Stimulated activated naive CD8-positive, alpha-beta T cell treated with anti-CD3 and anti-CD28 coated beads, Interleukin-15, Interleukin-2, amounts not matched to agents 100 ng/mL and 50 ng/mL, for 24 hours (primary cell): ENCODE measurements at regions not wholly inside any gene's neighbourhood (a gene's known extent, or its start where the extent isn't known, plus 50 kb on each side); places are given as distances from the start of the nearest gene placed in this dataset.
"Not testable (repeated sequence)": the region's sequence is repeated elsewhere in the genome, so short reads cannot be mapped to it uniquely, and the experiment has no call there.

Experiments used
- H3K27ac Mint-ChIP-seq: one replicate; pipeline ENCODE4 v1.8.0; 2021; ENCODE audit warnings: mild to moderate bottlenecking, mixed read lengths
- H3K27me3 Mint-ChIP-seq: one replicate; pipeline ENCODE4 v1.8.0; 2021; ENCODE audit warnings: mixed read lengths
- H3K36me3 Mint-ChIP-seq: one replicate; pipeline ENCODE4 v1.8.0; 2021; ENCODE audit warnings: low read depth, mixed read lengths
- H3K4me1 Mint-ChIP-seq: one replicate; pipeline ENCODE4 v1.8.0; 2021; ENCODE audit warnings: low read depth, mixed read lengths
- H3K4me3 Mint-ChIP-seq: one replicate; pipeline ENCODE4 v1.8.0; 2021; ENCODE audit warnings: mild to moderate bottlenecking, mixed read lengths
- H3K9me3 Mint-ChIP-seq: one replicate; pipeline ENCODE4 v1.8.0; 2021; ENCODE audit warnings: mixed read lengths

- H3K9me3 Mint-ChIP-seq, result peaks cover 4% of the 10 kb centered on the region
- H3K36me3 Mint-ChIP-seq, result no peaks in the 10 kb centered on the region
- no peak overlapping the region for H3K27ac Mint-ChIP-seq
- H3K4me3 Mint-ChIP-seq, result no peak overlapping the region
- H3K4me1 Mint-ChIP-seq, result no peaks in the 10 kb centered on the region
- peaks cover 18% of the 10 kb centered on the region for H3K27me3 Mint-ChIP-seq
These were observed 408.8 kb upstream of the ASIC2 start for GRCh38 chr17:33701910-33702309.

- Mint-ChIP-seq H3K4me1 (no peaks in the 10 kb centered on the region), H3K27ac (no peak overlapping the region), H3K4me3 (no peak overlapping the region), H3K36me3 (no peaks in the 10 kb centered on the region), H3K9me3 (peaks cover 11% of the 10 kb centered on the region), H3K27me3 (peaks cover 10% of the 10 kb centered on the region)
These were observed 411.8 kb upstream of the ASIC2 start for GRCh38 chr17:33704856-33705255.

- no peak overlapping the region for H3K4me3 Mint-ChIP-seq
- H3K27ac Mint-ChIP-seq, result no peak overlapping the region
- peaks cover 8% of the 10 kb centered on the region for H3K27me3 Mint-ChIP-seq
- H3K9me3 Mint-ChIP-seq, result peaks cover 11% of the 10 kb centered on the region
- H3K4me1 Mint-ChIP-seq, result no peaks in the 10 kb centered on the region
- H3K36me3 Mint-ChIP-seq, result no peaks in the 10 kb centered on the region
These were observed 416.8 kb upstream of the ASIC2 start for GRCh38 chr17:33709881-33710280.

DNA sequence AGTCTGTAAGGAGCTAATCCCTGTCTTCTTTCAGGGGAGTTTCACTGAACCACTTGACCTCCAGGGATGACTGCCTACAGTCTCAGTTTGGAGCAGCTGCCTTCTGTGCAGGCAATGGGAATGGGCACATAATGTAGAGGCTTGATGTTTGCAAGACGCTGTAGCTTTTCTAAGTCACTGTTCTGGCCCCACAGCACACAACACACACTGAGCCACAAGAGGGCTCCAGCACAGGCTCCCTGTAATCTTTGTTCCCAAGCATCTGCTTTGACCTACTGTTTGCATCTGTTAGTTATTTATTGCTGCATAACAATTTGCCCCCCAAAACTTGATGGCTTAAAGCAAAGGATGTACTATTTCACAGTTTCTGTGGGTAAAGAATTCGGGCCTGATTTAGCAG lies 419.0 kb upstream of the ASIC2 start:
- Mint-ChIP-seq H3K27ac (no peak overlapping the region), H3K36me3 (no peaks in the 10 kb centered on the region), H3K4me3 (no peak overlapping the region), H3K9me3 (peaks cover 6% of the 10 kb centered on the region), H3K4me1 (no peaks in the 10 kb centered on the region), H3K27me3 (peaks cover 22% of the 10 kb centered on the region)

GRCh38 chr17:33716957-33717356 lies 423.9 kb upstream of the ASIC2 start:
- Mint-ChIP-seq H3K4me1 (no peaks in the 10 kb centered on the region), H3K27me3 (peaks cover 31% of the 10 kb centered on the region), H3K27ac (no peak overlapping the region), H3K4me3 (no peak overlapping the region), H3K36me3 (no peaks in the 10 kb centered on the region), H3K9me3 (no peaks in the 10 kb centered on the region)

- H3K36me3 Mint-ChIP-seq, H3K4me3 Mint-ChIP-seq, H3K9me3 Mint-ChIP-seq, H3K27ac Mint-ChIP-seq, H3K4me1 Mint-ChIP-seq: not testable (repeated sequence)
- peaks cover 39% of the 10 kb centered on the region for H3K27me3 Mint-ChIP-seq
These were observed 430.6 kb upstream of the ASIC2 start for GRCh38 chr17:33723736-33724135.

- H3K4me1 Mint-ChIP-seq, result no peaks in the 10 kb centered on the region
- no peaks in the 10 kb centered on the region for H3K36me3 Mint-ChIP-seq
- H3K9me3 Mint-ChIP-seq, result no peaks in the 10 kb centered on the region
- peaks cover 40% of the 10 kb centered on the region for H3K27me3 Mint-ChIP-seq
- no peak overlapping the region for H3K4me3 Mint-ChIP-seq
- no peak overlapping the region for H3K27ac Mint-ChIP-seq
These were observed 432.7 kb upstream of the ASIC2 start for GRCh38 chr17:33725675-33726271.

DNA sequence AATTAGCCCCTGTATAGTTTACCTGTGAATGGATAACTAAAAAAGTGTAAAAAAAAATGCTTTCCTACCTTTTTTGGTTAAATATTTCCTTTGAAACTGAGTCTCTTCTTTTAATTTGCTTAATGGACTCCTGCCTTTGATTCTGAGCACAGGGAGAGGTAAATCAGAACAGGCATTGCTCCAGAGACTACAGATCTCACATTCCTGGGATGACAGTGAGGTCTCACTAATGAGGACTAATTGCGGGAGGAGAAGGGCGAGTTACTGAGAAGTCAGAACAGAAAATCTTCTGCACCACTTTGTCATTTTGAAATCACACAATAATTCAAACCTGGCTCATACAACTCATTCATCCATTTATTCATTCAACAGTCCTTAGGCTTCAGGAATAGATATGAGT lies 437.0 kb upstream of the ASIC2 start:
- Mint-ChIP-seq H3K4me1 (no peaks in the 10 kb centered on the region), H3K27ac (no peak overlapping the region), H3K9me3 (peaks cover 5% of the 10 kb centered on the region), H3K4me3 (no peak overlapping the region), H3K27me3 (peaks cover 31% of the 10 kb centered on the region), H3K36me3 (no peaks in the 10 kb centered on the region)

DNA sequence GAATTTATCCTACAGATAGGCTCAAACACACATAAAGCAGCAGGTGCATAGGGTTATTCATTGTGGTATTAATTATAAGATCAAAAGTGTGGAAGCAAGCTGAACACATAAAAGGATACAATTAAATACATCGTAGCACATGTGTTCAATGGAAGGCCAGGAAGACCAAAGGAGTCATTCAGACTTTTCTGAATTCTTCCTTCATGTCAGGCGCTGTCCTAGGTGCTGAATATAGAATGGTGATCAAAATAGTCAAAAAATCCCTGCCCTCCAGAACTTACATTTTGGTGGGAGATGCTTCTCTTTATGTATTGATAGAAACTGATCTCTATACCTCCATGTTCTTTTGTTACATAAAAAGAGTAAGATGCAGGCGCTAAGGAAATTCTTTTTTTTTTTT lies 439.0 kb upstream of the ASIC2 start:
- Mint-ChIP-seq H3K4me1 (no peaks in the 10 kb centered on the region), H3K27me3 (peaks cover 23% of the 10 kb centered on the region), H3K36me3 (no peaks in the 10 kb centered on the region), H3K27ac (no peak overlapping the region), H3K4me3 (no peak overlapping the region), H3K9me3 (peaks cover 6% of the 10 kb centered on the region)

DNA sequence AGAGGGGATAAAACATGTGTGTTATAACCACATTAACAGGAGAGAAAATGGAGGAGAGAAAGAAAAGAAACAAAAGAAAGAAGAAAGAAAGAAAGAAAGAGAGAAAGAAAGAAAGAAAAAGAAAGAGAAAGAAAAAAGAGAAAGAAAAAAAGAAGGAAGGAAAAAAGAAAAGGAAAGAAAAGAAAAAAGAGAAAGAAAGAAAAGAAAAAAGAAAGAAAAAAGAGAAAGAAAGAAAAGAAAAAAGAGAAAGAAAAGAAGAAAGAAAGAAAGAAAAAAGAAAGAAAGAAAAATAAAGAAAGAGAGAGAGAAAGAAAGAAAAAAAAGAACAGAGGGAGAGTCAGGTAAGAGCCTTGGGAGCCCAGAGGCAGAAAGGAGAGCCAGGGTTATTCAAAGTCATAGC lies 446.6 kb upstream of the ASIC2 start:
- Mint-ChIP-seq H3K36me3 (no peaks in the 10 kb centered on the region), H3K27me3 (peaks cover 32% of the 10 kb centered on the region), H3K27ac (no peak overlapping the region), H3K4me1 (no peaks in the 10 kb centered on the region), H3K9me3 (peaks cover 4% of the 10 kb centered on the region), H3K4me3 (no peak overlapping the region)

- peaks cover 9% of the 10 kb centered on the region for H3K27me3 Mint-ChIP-seq
- no peak overlapping the region for H3K4me3 Mint-ChIP-seq
- no peak overlapping the region for H3K27ac Mint-ChIP-seq
- no peaks in the 10 kb centered on the region for H3K9me3 Mint-ChIP-seq
- no peaks in the 10 kb centered on the region for H3K4me1 Mint-ChIP-seq
- H3K36me3 Mint-ChIP-seq, result no peaks in the 10 kb centered on the region
These were observed 452.1 kb upstream of the ASIC2 start for GRCh38 chr17:33745047-33745760.

DNA sequence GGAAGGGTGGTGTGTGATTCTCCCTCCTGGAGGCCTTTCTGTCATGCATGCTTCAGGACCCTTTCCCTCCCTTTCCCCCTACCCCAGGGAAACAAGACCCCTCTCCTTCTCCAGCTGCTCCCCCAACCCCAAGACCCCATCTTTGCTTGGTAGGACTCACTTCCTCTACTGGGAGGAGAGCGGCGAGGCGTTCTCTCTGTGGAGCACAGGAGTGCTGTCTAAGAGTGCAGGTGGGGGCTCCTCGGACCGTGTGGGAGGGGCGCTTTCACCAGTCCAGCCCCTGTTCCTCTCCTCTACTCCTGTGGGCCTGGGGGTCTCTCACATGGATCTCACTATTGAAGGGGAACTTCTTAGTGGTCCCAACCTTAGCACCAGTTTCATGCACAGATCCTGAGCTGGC lies 456.1 kb upstream of the ASIC2 start:
- H3K4me3 Mint-ChIP-seq, result no peak overlapping the region
- no peaks in the 10 kb centered on the region for H3K9me3 Mint-ChIP-seq
- H3K27me3 Mint-ChIP-seq, result peaks cover 33% of the 10 kb centered on the region
- no peak overlapping the region for H3K27ac Mint-ChIP-seq
- no peaks in the 10 kb centered on the region for H3K36me3 Mint-ChIP-seq
- peaks cover 5% of the 10 kb centered on the region for H3K4me1 Mint-ChIP-seq

DNA sequence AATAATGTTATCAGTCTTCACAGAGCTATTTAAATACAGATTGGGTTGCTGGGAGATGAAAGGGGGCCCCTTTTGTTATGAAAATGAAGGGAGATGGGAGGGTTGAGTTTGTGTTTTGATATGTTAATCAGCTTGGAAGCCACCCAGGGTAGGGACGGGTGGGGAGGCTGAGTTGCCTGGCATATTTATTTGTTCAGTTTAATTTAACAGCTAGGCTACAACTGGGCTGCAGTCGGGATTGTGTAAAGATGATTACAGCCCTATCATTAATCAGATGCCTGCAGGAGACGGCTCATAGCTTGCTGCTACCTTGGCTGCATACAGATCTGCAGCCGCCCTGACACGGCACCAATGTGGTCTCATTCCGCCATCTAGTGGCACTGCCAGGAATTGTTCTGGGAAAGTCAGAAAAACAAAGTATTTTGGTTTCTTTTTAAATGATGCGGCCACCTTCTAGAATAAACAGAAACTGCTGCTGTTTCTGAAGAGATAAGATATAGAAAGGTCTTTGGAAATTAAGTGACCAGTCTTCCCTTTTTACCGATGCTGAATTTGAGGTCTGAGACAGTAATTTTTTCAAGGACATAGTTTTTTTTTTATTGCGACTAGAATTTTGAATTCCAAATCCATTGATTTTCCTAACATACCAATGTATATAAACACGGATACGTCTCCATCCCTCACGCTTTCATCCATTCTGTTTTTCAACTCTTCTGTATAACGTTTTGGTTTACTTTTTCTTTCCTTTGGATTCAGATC lies 458.0 kb upstream of the ASIC2 start:
- Mint-ChIP-seq H3K36me3 (no peaks in the 10 kb centered on the region), H3K9me3 (peaks cover 9% of the 10 kb centered on the region), H3K4me1 (peaks cover 5% of the 10 kb centered on the region), H3K4me3 (peak overlapping the region; percentile 35), H3K27ac (no peak overlapping the region), H3K27me3 (peaks cover 42% of the 10 kb centered on the region)

DNA sequence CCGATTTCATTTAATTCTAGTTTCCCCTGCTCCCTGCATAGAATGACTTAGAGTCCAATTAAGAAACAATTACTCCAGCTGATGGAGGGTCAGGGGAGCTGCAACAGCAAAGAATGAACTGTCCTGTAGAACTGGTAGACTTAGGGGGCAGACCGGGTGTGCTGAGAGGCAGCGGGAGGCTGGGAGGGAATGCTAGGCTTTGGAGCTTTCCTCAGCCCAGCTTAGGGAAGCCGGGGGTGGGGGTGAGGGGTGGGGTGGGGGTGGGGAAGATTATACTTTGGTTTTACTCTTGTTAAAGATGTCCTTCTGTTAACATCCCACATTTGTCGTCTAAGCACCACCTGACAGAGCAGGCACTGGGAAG lies 458.6 kb upstream of the ASIC2 start:
- Mint-ChIP-seq H3K4me3 (peak overlapping the region; percentile 35), H3K36me3 (no peaks in the 10 kb centered on the region), H3K27ac (no peak overlapping the region), H3K27me3 (peaks cover 39% of the 10 kb centered on the region), H3K4me1 (peaks cover 5% of the 10 kb centered on the region), H3K9me3 (peaks cover 9% of the 10 kb centered on the region)

- peaks cover 5% of the 10 kb centered on the region for H3K4me1 Mint-ChIP-seq
- peaks cover 39% of the 10 kb centered on the region for H3K27me3 Mint-ChIP-seq
- peaks cover 9% of the 10 kb centered on the region for H3K9me3 Mint-ChIP-seq
- H3K27ac Mint-ChIP-seq, result no peak overlapping the region
- no peaks in the 10 kb centered on the region for H3K36me3 Mint-ChIP-seq
- no peak overlapping the region for H3K4me3 Mint-ChIP-seq
These were observed 460.4 kb upstream of the ASIC2 start for GRCh38 chr17:33753452-33753851.
